A673 (cell line): ENCODE measurements at regions not wholly inside any gene's neighbourhood (a gene's known extent, or its start where the extent isn't known, plus 50 kb on each side); places are given as distances from the start of the nearest gene placed in this dataset.

ENCODE experiments used
- BruUV-seq: library from RNA; stranded (reverse); fragments of 400-500 nt; replicated peaks from 2 replicates; lab custom pipeline; 2021; lab: Mats Ljungman, UMichigan
- CTCF ChIA-PET: fragments of 300-600 bp; sonication (Branson Sonifier 250); formaldehyde crosslinking; loops from one replicate; lab custom pipeline; 2022; ENCODE audit warnings: antibody characterized with exemption; lab: Charles Lee
- POLR2A ChIA-PET: fragments of 300-600 bp; sonication (Branson Sonifier 250); formaldehyde crosslinking; loops from one replicate; lab custom pipeline; 2022; ENCODE audit warnings: antibody characterized with exemption; ENCODE audit not compliant: low non-redundant PET; lab: Charles Lee
- DNase-seq: peaks from one replicate; pipeline ENCODE4 v3.0.0-alpha.2; 2015; ENCODE audit warnings: low spot score
- H3K27ac ChIP-seq: fragments of 200-600 bp; sonication (generic); 2 replicates; pipeline ENCODE4 v1.5.1; 2016; ENCODE audit warnings: mixed run types, low read depth, mild to moderate bottlenecking, mixed read lengths, antibody characterized with exemption, low read length; ENCODE audit not compliant: poor library complexity, severe bottlenecking
- H3K27me3 ChIP-seq: fragments of 200-600 bp; sonication (generic); replicated peaks from 2 replicates; pipeline ENCODE4 v1.6.1; 2017; ENCODE audit warnings: mixed run types, low read depth, mild to moderate bottlenecking, mixed read lengths, antibody characterized with exemption, low read length; ENCODE audit not compliant: insufficient read depth, poor library complexity
- H3K36me3 ChIP-seq: fragments of 200-600 bp; sonication (generic); 2 replicates; pipeline ENCODE4 v1.6.1; 2016; ENCODE audit warnings: mixed run types, mild to moderate bottlenecking, mixed read lengths, antibody characterized with exemption, low read length; ENCODE audit not compliant: insufficient read depth, poor library complexity, severe bottlenecking
- H3K4me1 ChIP-seq: fragments of 200-600 bp; sonication (generic); 2 replicates; pipeline ENCODE4 v1.6.1; 2017; ENCODE audit warnings: mixed run types, mild to moderate bottlenecking, mixed read lengths, antibody characterized with exemption, low read length; ENCODE audit not compliant: insufficient read depth, poor library complexity, severe bottlenecking
- H3K4me3 ChIP-seq: fragments of 200-600 bp; sonication (generic); 2 replicates; pipeline ENCODE4 v1.5.1; 2016; ENCODE audit warnings: low read depth, mixed run types, mild to moderate bottlenecking, mixed read lengths, low read length; ENCODE audit not compliant: poor library complexity, severe bottlenecking
- H3K9me3 ChIP-seq: fragments of 200-600 bp; sonication (generic); 2 replicates; pipeline ENCODE4 v1.6.1; 2016; ENCODE audit warnings: mixed run types, low read depth, mild to moderate bottlenecking, mixed read lengths, antibody characterized with exemption, low read length; ENCODE audit not compliant: poor library complexity, severe bottlenecking
- EZH2 ChIP-seq: fragments of 200-600 bp; sonication (generic); IDR thresholded peaks from 2 replicates; pipeline ENCODE4 v1.6.1; 2017; ENCODE audit warnings: borderline replicate concordance, low read depth, mild to moderate bottlenecking, mixed read lengths, antibody characterized with exemption, low read length; ENCODE audit not compliant: poor library complexity, severe bottlenecking
- intact Hi-C: fragments of 100-400 bp; cut with micrococcal nuclease; formaldehyde crosslinking; loops from one replicate; pipeline ENCODE4 v1.10.0; 2022; ENCODE audit not compliant: unreplicated experiment
- TF ChIP-seq, protein P1 (sequence below): fragments of 300-800, 200-600 bp; sonication (generic); conservative IDR thresholded peaks from 2 replicates; pipeline ENCODE4 v1.5.1; 2017; ENCODE audit warnings: low read depth, mild to moderate bottlenecking, antibody characterized with exemption, low read length, moderate library complexity, mixed read lengths

DNA sequence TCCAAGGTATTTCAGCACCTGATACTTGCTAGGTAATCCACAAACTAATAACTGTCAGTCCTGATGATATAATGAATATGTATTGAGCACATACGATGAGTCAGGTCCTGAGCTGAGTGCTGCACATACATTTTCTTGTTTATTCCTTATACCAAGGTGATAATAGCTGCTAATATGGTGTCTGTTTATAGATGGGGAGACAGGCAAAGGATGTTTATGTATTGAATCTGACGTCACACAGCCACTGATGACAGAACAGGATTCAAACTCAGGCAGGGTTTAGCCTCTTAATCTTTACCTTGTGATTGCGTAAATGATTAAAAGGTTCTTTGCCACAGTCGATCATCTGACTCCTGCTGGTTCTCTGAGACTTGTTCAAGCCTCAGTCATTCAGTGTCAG is 609.9 kb upstream of the CPEB2 start:
- TF ChIP-seq, protein P1, sequence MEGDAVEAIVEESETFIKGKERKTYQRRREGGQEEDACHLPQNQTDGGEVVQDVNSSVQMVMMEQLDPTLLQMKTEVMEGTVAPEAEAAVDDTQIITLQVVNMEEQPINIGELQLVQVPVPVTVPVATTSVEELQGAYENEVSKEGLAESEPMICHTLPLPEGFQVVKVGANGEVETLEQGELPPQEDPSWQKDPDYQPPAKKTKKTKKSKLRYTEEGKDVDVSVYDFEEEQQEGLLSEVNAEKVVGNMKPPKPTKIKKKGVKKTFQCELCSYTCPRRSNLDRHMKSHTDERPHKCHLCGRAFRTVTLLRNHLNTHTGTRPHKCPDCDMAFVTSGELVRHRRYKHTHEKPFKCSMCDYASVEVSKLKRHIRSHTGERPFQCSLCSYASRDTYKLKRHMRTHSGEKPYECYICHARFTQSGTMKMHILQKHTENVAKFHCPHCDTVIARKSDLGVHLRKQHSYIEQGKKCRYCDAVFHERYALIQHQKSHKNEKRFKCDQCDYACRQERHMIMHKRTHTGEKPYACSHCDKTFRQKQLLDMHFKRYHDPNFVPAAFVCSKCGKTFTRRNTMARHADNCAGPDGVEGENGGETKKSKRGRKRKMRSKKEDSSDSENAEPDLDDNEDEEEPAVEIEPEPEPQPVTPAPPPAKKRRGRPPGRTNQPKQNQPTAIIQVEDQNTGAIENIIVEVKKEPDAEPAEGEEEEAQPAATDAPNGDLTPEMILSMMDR: no peak
- no peak for TF ChIP-seq EZH2
- Histone ChIP-seq H3K36me3 (no peaks in the 10 kb centered on the region), H3K4me3 (no peak overlapping the region), H3K4me1 (no peaks in the 10 kb centered on the region), H3K27me3 (no peaks in the 10 kb centered on the region), H3K27ac (no peak overlapping the region), H3K9me3 (no peaks in the 10 kb centered on the region)
- no TSS peak for BruUV-seq
- POLR2A ChIA-PET: no interaction called here
- no peak for DNase-seq
- intact Hi-C loops: no loop called here
- CTCF ChIA-PET: no interaction called here

DNA sequence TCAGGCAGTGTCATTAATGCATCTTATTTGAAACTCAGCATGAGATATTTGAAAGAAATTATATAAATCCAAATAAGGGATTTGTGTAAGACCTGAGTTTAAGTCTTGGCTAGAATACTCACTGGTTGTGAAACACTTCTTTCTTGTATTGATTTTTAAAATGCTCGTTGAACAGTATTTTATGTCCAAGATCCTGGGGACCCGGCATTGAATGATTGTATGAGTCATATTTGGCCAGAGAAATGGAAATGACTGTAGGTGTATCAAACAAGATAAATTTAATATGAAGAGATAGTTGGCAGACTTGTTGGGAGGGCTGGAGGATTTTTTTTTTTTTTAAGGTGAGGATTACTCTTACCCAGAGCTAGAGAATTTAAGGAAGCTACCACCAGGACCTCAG is 606.1 kb upstream of the CPEB2 start:
- Histone ChIP-seq H3K4me1 (peaks cover 13% of the 10 kb centered on the region), H3K27ac (no peak overlapping the region), H3K4me3 (no peak overlapping the region), H3K27me3 (no peaks in the 10 kb centered on the region), H3K9me3 (no peaks in the 10 kb centered on the region), H3K36me3 (no peaks in the 10 kb centered on the region)
- ChIA-PET POLR2A (no interaction called here), CTCF (no interaction called here)
- no TSS peak for BruUV-seq
- DNase-seq: no peak
- no peak for TF ChIP-seq EZH2
- TF ChIP-seq, protein P1: no peak
- intact Hi-C loops: no loop called here

DNA sequence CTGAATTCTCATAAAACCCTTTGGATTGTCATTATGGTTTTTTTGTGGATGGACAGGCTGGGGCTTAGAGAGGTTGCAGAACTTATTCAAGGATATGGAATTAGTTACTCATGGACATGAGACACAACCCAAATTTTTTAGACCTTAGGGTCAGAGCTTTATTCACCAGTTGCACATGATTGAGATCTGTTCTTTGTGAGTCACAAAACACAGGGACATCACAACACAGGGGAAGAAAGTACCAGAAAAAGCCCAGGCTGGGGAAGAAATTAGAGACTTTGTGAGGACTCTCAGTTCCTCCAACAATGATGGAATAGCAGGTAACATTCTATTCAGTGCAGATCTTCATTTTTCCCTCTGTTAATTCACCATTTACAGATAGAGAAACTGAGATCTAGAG is 602.4 kb upstream of the CPEB2 start:
- ChIA-PET POLR2A (interaction anchor here (0.7 kb wide), 1 partner anchor 13 kb away, joined by 4 read pairs; no protein-coding TSS in a partner anchor), CTCF (no interaction called here)
- H3K4me1 ChIP-seq: peaks cover 15% of the 10 kb centered on the region
- no peak overlapping the region for H3K4me3 ChIP-seq
- no peaks in the 10 kb centered on the region for H3K27me3 ChIP-seq
- no peak for DNase-seq
- TF ChIP-seq, protein P1: no peak
- no peak for TF ChIP-seq EZH2
- no peaks in the 10 kb centered on the region for H3K36me3 ChIP-seq
- H3K9me3 ChIP-seq: no peaks in the 10 kb centered on the region
- no TSS peak for BruUV-seq
- peak overlapping the region; percentile 56 for H3K27ac ChIP-seq
- intact Hi-C loops: no loop called here
